ENCODE measurements at regions not wholly inside any gene's neighbourhood (a gene's known extent, or its start where the extent isn't known, plus 50 kb on each side); places are given as distances from the start of the nearest gene placed in this dataset.

- ATAC-seq, result no peak
- no peak for DNase-seq
Measured at GRCh38 chr2:122417114-122417513, 661.7 kb downstream of the TSN start.

- no peak for ATAC-seq
Measured at GRCh38 chr2:122421775-122422174, 666.3 kb downstream of the TSN start.

DNA sequence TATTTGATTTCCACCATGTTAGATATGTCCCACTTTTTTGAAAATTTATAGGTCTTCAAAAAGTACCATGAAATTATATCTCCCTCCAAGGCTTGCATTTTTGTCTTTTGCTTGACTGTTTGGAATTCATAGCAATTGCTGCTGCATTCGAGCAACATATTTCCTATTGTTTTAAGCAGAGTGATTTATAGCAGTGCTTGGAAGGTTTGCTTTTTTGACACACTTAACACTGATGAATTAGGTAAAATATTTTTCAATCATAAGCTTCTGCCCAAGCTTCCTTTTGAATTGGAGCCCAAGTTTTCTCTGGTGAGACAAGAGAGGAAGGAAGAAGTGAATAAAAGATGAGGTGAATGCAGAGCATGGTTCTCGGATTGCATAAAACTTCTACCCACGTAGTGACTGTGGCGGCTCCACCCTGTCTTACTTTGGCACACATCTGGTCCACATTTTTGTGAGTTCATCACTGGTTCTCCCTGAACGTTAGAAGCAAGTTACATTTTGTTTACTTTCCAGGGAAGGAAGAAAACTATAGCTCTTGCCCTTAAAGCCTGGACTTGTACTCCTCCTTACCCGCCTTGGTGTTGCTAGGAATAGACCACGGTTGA, 667.0 kb downstream of the TSN start:
- ATAC-seq, result no peak

More at GRCh38 chr2:122421775-122422174, 666.3 kb downstream of the TSN start:
- DNase-seq, result no peak

DNA sequence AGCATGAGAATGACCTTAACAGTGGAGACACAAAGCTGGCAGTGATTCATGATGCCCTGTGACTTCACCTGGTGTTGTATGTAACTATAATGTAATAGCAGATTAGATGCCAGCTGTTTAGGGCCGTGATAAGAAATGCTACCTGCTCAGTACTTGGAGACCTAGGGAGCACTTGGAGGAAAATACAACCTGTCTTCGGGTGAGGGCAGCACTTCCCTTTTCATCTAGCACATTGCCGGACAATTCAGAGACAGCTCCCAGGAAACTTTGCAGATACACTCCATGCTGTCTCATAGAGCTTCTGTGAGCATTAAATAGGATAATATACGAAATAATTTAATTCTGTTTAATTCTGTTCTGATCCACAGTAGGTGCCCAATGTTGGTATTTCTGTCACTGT, 668.5 kb downstream of the TSN start:
- DNase-seq, result no peak
- no peak for ATAC-seq

More for the DNA sequence above, 667.0 kb downstream of the TSN start:
- DNase-seq, result no peak

DNA sequence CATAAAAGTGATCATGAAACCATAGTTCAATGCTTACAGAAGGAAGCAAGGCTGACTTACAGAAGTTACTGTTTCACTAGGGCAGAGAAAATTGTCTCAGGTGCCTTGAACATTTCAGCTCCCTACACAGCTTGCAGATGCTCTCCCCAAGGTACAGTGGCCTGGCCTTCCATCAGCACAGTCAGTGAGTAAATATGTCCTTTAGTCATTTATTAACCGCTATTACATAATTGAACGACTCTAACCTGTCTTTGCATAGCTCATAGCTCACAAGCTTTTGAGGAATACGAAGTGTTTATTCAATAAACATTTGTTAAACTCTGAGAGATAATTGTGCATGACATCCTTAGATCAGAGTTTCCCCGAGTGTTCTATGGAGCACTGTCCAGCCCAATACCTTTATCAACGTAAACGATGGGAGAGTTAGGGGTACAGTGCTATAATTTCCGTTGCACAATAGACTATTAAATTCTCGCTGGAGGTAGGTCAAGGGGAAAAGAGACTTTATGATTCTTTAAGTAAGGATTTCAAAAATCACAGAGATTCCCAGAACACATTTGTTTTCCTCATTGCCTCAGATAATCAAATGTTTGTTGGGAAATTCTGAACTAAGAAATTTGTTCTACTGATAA, 677.8 kb downstream of the TSN start:
- no peak for ATAC-seq

DNA sequence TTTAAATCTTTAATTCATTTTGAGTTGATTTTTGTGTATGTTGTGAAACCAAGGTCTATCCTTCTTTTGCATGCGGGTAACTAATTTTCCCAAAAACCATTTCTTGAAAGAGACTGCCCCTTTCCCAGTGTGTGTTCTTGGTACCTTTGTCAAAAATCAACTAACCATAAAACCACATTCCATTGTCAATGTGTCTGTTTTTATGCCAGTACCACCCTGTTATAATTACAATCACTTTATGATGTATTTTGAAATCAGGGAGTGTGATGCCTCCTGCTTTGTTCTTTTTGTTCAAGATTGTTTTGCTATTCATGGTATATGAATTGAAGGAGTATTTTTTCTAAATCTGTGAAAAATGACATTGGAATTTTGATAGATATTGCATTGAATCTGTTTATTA, 689.6 kb downstream of the TSN start:
- no peak for DNase-seq
- no peak for ATAC-seq

More for the DNA sequence above, 677.8 kb downstream of the TSN start:
- DNase-seq, result no peak

GRCh38 chr2:122446761-122447160, 691.3 kb downstream of the TSN start:
- no peak for DNase-seq
- ATAC-seq, result no peak

- DNase-seq (no peak), ATAC-seq (no peak)
Measured at GRCh38 chr2:122447237-122447636, 691.8 kb downstream of the TSN start.

GRCh38 chr2:122451040-122451439, 695.6 kb downstream of the TSN start:
- no peak for ATAC-seq
- DNase-seq, result no peak

DNA sequence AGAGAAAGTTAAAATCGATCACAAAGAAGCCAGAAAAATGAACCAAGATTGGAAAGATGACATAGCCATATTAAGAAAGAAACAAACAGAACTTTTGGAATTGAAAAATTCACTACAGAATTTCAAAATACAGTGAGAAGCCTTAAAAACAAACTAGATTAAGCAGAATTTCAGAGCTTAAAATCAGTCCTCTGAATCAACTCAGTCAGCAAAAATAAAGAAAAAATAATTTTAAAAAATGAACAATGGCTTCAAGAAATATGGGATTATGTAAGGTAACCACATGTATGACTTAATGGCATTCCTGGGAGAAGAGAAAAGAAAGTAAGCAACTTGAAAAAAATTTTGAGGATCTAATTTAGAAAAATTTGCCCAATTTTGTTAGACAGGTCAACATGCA, 696.2 kb downstream of the TSN start:
- no peak for DNase-seq
- no peak for ATAC-seq

DNA sequence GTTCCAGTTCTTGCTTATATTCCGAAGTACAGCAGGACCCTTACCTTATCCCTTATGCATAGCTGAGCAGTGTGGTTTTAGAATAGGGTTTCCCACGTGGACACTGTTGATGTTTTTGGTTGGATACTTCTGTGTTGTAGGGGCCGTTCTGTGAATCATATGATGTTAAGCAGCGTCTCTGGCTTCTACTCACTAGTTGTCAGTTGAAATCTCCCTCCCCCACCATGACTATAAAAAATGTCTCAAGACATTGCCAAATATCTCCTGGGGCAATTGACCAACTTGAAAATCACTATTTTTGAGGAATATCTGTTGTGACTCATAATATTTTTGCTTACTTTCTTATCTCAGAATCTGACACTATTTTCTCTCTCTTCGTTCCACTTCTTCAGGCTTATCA, 713.7 kb downstream of the TSN start:
- DNase-seq, result no peak
- no peak for ATAC-seq

GRCh38 chr2:122471753-122472152, 716.3 kb downstream of the TSN start:
- ATAC-seq (no peak), DNase-seq (no peak)

- no peak for ATAC-seq
- no peak for DNase-seq
Measured at GRCh38 chr2:122478117-122478516, 722.7 kb downstream of the TSN start.

DNA sequence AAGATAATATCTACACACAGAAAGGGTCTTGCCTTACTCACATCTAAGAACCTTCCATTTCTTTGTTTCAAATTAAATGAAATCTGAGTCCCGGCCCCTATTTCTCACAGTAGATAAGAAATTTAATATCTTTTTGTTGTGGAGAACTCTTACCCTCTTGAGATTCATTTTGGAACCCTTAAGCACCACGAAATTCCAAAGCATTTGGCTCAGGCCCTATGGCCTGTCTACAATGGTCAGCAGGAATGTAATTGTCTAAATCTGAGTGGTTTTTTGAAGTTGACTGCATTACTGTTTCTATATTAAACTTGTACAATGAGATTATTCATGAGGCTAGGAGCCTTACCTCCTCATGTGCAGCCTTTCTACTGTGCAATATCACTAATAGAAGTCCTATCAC, 723.3 kb downstream of the TSN start:
- DNase-seq, result no peak
- no peak for ATAC-seq

GRCh38 chr2:122480501-122481243, 725.2 kb downstream of the TSN start:
- no peak for ATAC-seq

GRCh38 chr2:122481244-122481622, 725.8 kb downstream of the TSN start:
- DNase-seq (no peak), ATAC-seq (no peak)

More at GRCh38 chr2:122480501-122481243, 725.2 kb downstream of the TSN start:
- DNase-seq, result no peak

- DNase-seq, result no peak
- no peak for ATAC-seq
Measured at GRCh38 chr2:122481717-122482116, 726.3 kb downstream of the TSN start.

- no peak for DNase-seq
- no peak for ATAC-seq
Measured at GRCh38 chr2:122486086-122486485, 730.6 kb downstream of the TSN start.

GRCh38 chr2:122486705-122487415, 731.4 kb downstream of the TSN start:
- no peak for DNase-seq

DNA sequence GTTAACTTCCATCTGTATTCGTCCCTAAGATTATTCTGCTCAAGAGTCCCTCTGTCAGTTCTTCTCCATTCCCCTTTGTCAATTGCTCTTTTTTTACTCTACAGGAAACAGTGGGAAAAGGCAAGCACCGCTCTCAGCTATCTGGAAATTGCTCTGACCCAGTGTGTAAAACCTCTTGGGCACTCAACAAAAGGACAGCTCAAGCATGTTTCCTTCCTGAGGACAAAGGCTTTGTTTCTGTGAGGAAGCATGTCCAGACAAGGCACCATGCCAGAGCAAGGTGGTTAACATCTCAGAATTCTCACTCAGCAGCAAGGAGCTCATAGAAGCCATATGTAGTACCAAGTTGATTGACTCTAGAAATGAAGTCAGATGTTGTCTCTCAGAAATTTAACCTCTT, 735.6 kb downstream of the TSN start:
- no peak for ATAC-seq
- no peak for DNase-seq

More at GRCh38 chr2:122486705-122487415, 731.4 kb downstream of the TSN start:
- no peak for ATAC-seq

GRCh38 chr2:122500316-122501105, 745.1 kb downstream of the TSN start:
- DNase-seq (no peak), ATAC-seq (no peak)

- ATAC-seq (no peak), DNase-seq (no peak)
Measured at GRCh38 chr2:122506620-122507019, 751.2 kb downstream of the TSN start.

Measured in stimulated activated naive CD8-positive, alpha-beta T cell treated with anti-CD3 and anti-CD28 coated beads, Interleukin-15, Interleukin-2, amounts not matched to agents 100 U/mL and 50 U/mL, for 24 hours (primary cell).